ENCODE measurements at regions not wholly inside any gene's neighbourhood (a gene's known extent, or its start where the extent isn't known, plus 50 kb on each side); places are given as distances from the start of the nearest gene placed in this dataset.
A peak's percentile ranks its signal among the peaks of the same experiment; 100 is the strongest.

DNA sequence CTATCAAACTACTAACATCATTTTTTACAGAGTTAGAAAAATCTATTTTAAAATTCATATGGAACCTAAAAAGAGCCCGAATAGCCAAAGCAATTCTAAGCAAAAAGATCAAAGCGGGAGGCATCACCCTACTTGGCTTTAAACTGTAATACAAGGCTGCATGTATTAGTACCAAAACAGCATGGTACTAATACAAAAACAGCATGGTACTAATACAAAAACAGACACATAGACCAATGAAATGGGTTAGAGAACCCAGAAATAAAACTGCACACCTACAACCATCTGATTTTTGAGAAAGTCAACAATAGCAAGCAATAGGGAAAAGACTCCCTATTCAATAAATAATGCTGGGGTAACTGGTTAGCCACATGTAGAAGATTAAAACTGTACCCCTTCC lies 640.7 kb downstream of the IRS1 start (continued):
- TF ChIP-seq, protein P1, sequence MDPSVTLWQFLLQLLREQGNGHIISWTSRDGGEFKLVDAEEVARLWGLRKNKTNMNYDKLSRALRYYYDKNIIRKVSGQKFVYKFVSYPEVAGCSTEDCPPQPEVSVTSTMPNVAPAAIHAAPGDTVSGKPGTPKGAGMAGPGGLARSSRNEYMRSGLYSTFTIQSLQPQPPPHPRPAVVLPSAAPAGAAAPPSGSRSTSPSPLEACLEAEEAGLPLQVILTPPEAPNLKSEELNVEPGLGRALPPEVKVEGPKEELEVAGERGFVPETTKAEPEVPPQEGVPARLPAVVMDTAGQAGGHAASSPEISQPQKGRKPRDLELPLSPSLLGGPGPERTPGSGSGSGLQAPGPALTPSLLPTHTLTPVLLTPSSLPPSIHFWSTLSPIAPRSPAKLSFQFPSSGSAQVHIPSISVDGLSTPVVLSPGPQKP (IDR thresholded peaks at IDR 0.05; ENCODE audit: low read depth, low read length) = no peak
- no peak for TF ChIP-seq ESRRA (IDR thresholded peaks at IDR 0.05; ENCODE audit: borderline replicate concordance, low read length)
- TF ChIP-seq HEYL (CRISPR knock-in tag; IDR thresholded peaks at IDR 0.05) = no peak
- no peak for TF ChIP-seq CBX8 (IDR thresholded peaks at IDR 0.05)
- TF ChIP-seq NPAS2 (CRISPR knock-in tag; IDR thresholded peaks at IDR 0.05; ENCODE audit: borderline replicate concordance) = no peak

DNA sequence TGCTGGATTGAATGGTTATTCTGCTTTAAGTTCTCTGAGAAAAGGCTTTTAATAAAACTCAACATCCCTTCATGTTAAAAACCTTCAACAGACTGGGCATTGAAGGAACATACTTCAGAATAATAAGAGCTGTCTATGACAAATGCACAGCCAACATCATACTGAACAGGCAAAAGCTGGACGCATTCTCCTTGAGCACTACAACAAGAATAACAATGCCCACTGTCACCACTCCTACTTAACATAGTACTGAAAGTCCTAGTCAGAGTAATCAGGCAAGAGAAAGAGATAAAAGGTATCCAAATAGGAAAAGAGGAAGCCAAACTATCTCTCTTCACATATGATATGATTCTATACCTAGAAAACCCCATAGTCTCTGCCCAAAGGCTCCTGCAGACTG lies 641.4 kb downstream of the IRS1 start:
- POLR2A ChIA-PET = no interaction called here
- ATAC-seq (no peak), DNase-seq (ENCODE audit: low read depth in 1 of 2, low spot score in 1 of 2) (no peak), FAIRE-seq (no peak)
- peak overlapping the region in 1 of 2 experiments; percentile 15; a peak in 1 of 6 replicates for H3K27ac ChIP-seq
- H3K4me1 ChIP-seq = peaks cover 36% of the 10 kb centered on the region
- TF ChIP-seq, protein P2, sequence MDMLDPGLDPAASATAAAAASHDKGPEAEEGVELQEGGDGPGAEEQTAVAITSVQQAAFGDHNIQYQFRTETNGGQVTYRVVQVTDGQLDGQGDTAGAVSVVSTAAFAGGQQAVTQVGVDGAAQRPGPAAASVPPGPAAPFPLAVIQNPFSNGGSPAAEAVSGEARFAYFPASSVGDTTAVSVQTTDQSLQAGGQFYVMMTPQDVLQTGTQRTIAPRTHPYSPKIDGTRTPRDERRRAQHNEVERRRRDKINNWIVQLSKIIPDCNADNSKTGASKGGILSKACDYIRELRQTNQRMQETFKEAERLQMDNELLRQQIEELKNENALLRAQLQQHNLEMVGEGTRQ (IDR thresholded peaks at IDR 0.05) = no peak
- no peak for TF ChIP-seq MAFK (IDR thresholded peaks at IDR 0.05; ENCODE audit: partially characterized antibody)
- no peak for TF ChIP-seq POLR2AphosphoS2 (conservative IDR thresholded peaks at IDR 0.05; ENCODE audit: low read length)
- TF ChIP-seq RAD21 (conservative IDR thresholded peaks at IDR 0.05 in 1 of 2, IDR thresholded peaks at IDR 0.05 in 1 of 2) = no peak
- no peak for TF ChIP-seq RNF2 (IDR thresholded peaks at IDR 0.05; ENCODE audit: borderline replicate concordance, low read depth)
- TF ChIP-seq, protein P3, sequence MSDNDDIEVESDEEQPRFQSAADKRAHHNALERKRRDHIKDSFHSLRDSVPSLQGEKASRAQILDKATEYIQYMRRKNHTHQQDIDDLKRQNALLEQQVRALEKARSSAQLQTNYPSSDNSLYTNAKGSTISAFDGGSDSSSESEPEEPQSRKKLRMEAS (IDR thresholded peaks at IDR 0.05) = no peak
- no peak for TF ChIP-seq ZNF302 (CRISPR knock-in tag; IDR thresholded peaks at IDR 0.05)
- TF ChIP-seq FOXS1 (CRISPR knock-in tag; IDR thresholded peaks at IDR 0.05) = no peak
- H3K4me3 ChIP-seq = no peak overlapping the region
- 0 out of 3 replicates have a peak, but pooled peaks cover 2% of the 10 kb centered on the region for H3K9me3 ChIP-seq
- CTCF ChIA-PET = no interaction called here
- H3K4me2 ChIP-seq = no peak overlapping the region
- 96% methylated on average over 1 of the region's 1 CpG for WGBS (ENCODE audit: missing lambda C conversion rate)

DNA sequence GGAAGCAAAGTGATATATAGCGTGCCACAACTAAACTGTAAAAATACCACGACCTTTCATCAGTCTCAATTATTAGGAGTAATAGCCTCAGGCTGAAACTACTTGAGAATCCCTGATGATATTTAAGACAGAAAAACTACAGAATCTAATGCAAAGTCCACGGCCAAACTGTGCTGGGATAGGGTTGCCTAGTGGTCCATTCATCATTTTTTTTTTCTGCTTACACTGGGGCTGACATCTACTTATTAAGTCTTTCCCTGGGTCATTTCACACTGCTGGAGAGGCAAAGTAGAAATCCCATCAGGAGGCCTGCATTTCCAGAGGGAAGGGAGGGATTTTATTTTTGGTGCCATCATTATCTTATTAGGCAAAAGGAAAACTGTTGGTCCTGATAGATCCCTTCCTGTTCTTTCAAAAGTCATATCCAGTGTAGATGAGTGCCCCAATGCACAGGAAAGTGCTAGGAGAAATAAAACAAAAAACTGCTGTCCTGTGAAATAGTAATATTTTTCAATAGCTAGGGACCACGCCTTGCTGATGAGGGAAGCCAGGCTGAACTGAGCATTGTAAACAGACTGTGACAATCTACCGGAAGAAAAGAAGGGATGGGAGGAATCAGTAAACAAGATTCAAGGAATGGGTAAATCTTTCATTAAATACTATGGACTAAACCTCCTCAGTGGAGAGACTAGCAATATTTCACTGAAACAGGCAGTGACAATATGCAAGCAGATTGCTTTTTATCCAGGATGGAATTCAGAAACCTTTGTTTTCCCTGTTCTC lies 644.3 kb downstream of the IRS1 start:
- peak overlapping the region; percentile 47 for H3K4me2 ChIP-seq
- POLR2A ChIA-PET = no interaction called here
- TF ChIP-seq HOXB13 (CRISPR knock-in tag; IDR thresholded peaks at IDR 0.05; ENCODE audit: low read depth) (no peak), CBX2 (IDR thresholded peaks at IDR 0.05; ENCODE audit: borderline replicate concordance, low read depth) (no peak), NFE2L2 (conservative IDR thresholded peaks at IDR 0.05; ENCODE audit: low read length) (no peak), MAFK (IDR thresholded peaks at IDR 0.05; ENCODE audit: partially characterized antibody) (no peak), CHD4 (IDR thresholded peaks at IDR 0.05; ENCODE audit: borderline replicate concordance) (no peak), ZC3H11A (IDR thresholded peaks at IDR 0.05) (no peak), RAD21 (conservative IDR thresholded peaks at IDR 0.05 in 1 of 2, IDR thresholded peaks at IDR 0.05 in 1 of 2) (no peak), GATA3 (IDR thresholded peaks at IDR 0.05; ENCODE audit: borderline replicate concordance) (no peak), EHMT2 (IDR thresholded peaks at IDR 0.05; ENCODE audit: low read depth) (no peak), MYC (IDR thresholded peaks at IDR 0.05; ENCODE audit: borderline replicate concordance, low read length) (no peak)
- TF ChIP-seq, protein P2 (IDR thresholded peaks at IDR 0.05) = no peak
- TF ChIP-seq, protein P4, sequence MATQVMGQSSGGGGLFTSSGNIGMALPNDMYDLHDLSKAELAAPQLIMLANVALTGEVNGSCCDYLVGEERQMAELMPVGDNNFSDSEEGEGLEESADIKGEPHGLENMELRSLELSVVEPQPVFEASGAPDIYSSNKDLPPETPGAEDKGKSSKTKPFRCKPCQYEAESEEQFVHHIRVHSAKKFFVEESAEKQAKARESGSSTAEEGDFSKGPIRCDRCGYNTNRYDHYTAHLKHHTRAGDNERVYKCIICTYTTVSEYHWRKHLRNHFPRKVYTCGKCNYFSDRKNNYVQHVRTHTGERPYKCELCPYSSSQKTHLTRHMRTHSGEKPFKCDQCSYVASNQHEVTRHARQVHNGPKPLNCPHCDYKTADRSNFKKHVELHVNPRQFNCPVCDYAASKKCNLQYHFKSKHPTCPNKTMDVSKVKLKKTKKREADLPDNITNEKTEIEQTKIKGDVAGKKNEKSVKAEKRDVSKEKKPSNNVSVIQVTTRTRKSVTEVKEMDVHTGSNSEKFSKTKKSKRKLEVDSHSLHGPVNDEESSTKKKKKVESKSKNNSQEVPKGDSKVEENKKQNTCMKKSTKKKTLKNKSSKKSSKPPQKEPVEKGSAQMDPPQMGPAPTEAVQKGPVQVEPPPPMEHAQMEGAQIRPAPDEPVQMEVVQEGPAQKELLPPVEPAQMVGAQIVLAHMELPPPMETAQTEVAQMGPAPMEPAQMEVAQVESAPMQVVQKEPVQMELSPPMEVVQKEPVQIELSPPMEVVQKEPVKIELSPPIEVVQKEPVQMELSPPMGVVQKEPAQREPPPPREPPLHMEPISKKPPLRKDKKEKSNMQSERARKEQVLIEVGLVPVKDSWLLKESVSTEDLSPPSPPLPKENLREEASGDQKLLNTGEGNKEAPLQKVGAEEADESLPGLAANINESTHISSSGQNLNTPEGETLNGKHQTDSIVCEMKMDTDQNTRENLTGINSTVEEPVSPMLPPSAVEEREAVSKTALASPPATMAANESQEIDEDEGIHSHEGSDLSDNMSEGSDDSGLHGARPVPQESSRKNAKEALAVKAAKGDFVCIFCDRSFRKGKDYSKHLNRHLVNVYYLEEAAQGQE (IDR thresholded peaks at IDR 0.05) = no peak
- TF ChIP-seq, protein P5, sequence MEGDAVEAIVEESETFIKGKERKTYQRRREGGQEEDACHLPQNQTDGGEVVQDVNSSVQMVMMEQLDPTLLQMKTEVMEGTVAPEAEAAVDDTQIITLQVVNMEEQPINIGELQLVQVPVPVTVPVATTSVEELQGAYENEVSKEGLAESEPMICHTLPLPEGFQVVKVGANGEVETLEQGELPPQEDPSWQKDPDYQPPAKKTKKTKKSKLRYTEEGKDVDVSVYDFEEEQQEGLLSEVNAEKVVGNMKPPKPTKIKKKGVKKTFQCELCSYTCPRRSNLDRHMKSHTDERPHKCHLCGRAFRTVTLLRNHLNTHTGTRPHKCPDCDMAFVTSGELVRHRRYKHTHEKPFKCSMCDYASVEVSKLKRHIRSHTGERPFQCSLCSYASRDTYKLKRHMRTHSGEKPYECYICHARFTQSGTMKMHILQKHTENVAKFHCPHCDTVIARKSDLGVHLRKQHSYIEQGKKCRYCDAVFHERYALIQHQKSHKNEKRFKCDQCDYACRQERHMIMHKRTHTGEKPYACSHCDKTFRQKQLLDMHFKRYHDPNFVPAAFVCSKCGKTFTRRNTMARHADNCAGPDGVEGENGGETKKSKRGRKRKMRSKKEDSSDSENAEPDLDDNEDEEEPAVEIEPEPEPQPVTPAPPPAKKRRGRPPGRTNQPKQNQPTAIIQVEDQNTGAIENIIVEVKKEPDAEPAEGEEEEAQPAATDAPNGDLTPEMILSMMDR (IDR thresholded peaks at IDR 0.05) = no peak
- ATAC-seq (peak in 1 of 2 experiments; percentile 45; a peak in 1 of 6 replicates), DNase-seq (ENCODE audit: low read depth in 1 of 2, low spot score in 1 of 2) (peak in 1 of 2 experiments; percentile 23), FAIRE-seq (no peak)
- 57% methylated on average over 5 of the region's 5 CpGs for WGBS (ENCODE audit: missing lambda C conversion rate)
- peak overlapping the region; percentile 31 to 60; a peak in 5 of 6 replicates for H3K27ac ChIP-seq
- no peak overlapping the region for H3K4me3 ChIP-seq
- CTCF ChIA-PET = no interaction called here
- H3K4me1 ChIP-seq = peaks cover 45% of the 10 kb centered on the region
- H3K9me3 ChIP-seq = no peaks in the 10 kb centered on the region

All from A549 (cell line).